DOHH2 (cell line): ENCODE measurements at regions not wholly inside any gene's neighbourhood (a gene's known extent, or its start where the extent isn't known, plus 50 kb on each side); places are given as distances from the start of the nearest gene placed in this dataset.

ENCODE experiments used
- H3F3A ChIP-seq: fragments of 200-600 bp; sonication (generic), shearing (Covaris generic); 2 replicates; pipeline ENCODE4 v1.6.0; 2016; ENCODE audit warnings: antibody characterized with exemption, mild to moderate bottlenecking; ENCODE audit not compliant: control insufficient read depth, insufficient read depth
- H3K27ac ChIP-seq: fragments of 200-600 bp; sonication (generic); 2 replicates; pipeline ENCODE4 v1.5.1; 2014; ENCODE audit warnings: low read depth, mild to moderate bottlenecking, low read length, moderate library complexity
- H3K27me3 ChIP-seq: fragments of 200-600 bp; sonication (generic); 2 replicates; pipeline ENCODE4 v1.6.1; 2014; ENCODE audit warnings: mild to moderate bottlenecking, low read length, mixed read lengths; ENCODE audit not compliant: control insufficient read depth
- H3K36me3 ChIP-seq: fragments of 200-600 bp; sonication (generic); 2 replicates; pipeline ENCODE4 v1.6.1; 2014; ENCODE audit warnings: mild to moderate bottlenecking, low read length, moderate library complexity, mixed read lengths; ENCODE audit not compliant: control insufficient read depth
- H3K4me1 ChIP-seq: fragments of 200-600 bp; sonication (generic); 2 replicates; pipeline ENCODE4 v1.6.1; 2014; ENCODE audit warnings: mild to moderate bottlenecking, low read length, mixed read lengths; ENCODE audit not compliant: control insufficient read depth
- H3K4me2 ChIP-seq: fragments of 200-600 bp; sonication (generic); 2 replicates; pipeline ENCODE4 v1.6.0; 2014; ENCODE audit warnings: mild to moderate bottlenecking, low read length, moderate library complexity
- H3K4me3 ChIP-seq: fragments of 200-600 bp; sonication (generic); 2 replicates; pipeline ENCODE4 v1.5.1; 2014; ENCODE audit warnings: mild to moderate bottlenecking, low read length, mixed read lengths
- H3K79me2 ChIP-seq: fragments of 200-600 bp; sonication (generic); 2 replicates; pipeline ENCODE4 v1.6.1; 2014; ENCODE audit warnings: mild to moderate bottlenecking, low read length, mixed read lengths; ENCODE audit not compliant: control insufficient read depth
- H3K9me2 ChIP-seq: fragments of 200-600 bp; sonication (generic); replicated peaks from 2 replicates; pipeline ENCODE4 v1.6.1; 2014; ENCODE audit warnings: mild to moderate bottlenecking, low read length, mixed read lengths; ENCODE audit not compliant: control insufficient read depth
- H3K9me3 ChIP-seq: fragments of 200-600 bp; sonication (generic); 2 replicates; pipeline ENCODE4 v1.6.1; 2014; ENCODE audit warnings: antibody characterized with exemption, low read length, mixed read lengths; ENCODE audit not compliant: control insufficient read depth, insufficient read depth
- H4K20me1 ChIP-seq: fragments of 200-600 bp; sonication (generic); 2 replicates; pipeline ENCODE4 v1.6.0; 2014; ENCODE audit warnings: low read depth, mild to moderate bottlenecking, antibody characterized with exemption, low read length, moderate library complexity; ENCODE audit not compliant: control insufficient read depth, insufficient read depth
- CTCF ChIP-seq: fragments of 200-600 bp; sonication (generic); IDR thresholded peaks from one replicate; pipeline ENCODE4 v1.5.1; 2014; ENCODE audit warnings: antibody characterized with exemption, mild to moderate bottlenecking, low read depth, low read length; ENCODE audit not compliant: poor library complexity, severe bottlenecking
- EZH2phosphoT487 ChIP-seq: fragments of 200-600 bp; sonication (generic); IDR thresholded peaks from 2 replicates; pipeline ENCODE4 v1.6.1; 2017; ENCODE audit warnings: borderline replicate concordance, mild to moderate bottlenecking, antibody characterized with exemption, low read length, moderate library complexity, mixed read lengths

- peaks cover 32% of the 10 kb centered on the region for H3F3A ChIP-seq
- H3K4me2 ChIP-seq: peak overlapping the region; percentile 60
- H3K36me3 ChIP-seq: no peaks in the 10 kb centered on the region
- no peak for TF ChIP-seq CTCF
- TF ChIP-seq EZH2phosphoT487: no peak
- no peaks in the 10 kb centered on the region for H3K9me2 ChIP-seq
- H3K9me3 ChIP-seq: peaks cover 15% of the 10 kb centered on the region
- H3K79me2 ChIP-seq: no peaks in the 10 kb centered on the region
- peak overlapping the region; percentile 70 for H3K27ac ChIP-seq
- peaks cover 34% of the 10 kb centered on the region for H3K27me3 ChIP-seq
- peak overlapping the region; percentile 46; the same call in 1 of the 2 replicates for H3K4me3 ChIP-seq
- peaks cover 90% of the 10 kb centered on the region for H3K4me1 ChIP-seq
- no peaks in the 10 kb centered on the region for H4K20me1 ChIP-seq
Observed at GRCh38 chr2:136210822-136211221, 92.9 kb upstream of the CXCR4 start.

DNA sequence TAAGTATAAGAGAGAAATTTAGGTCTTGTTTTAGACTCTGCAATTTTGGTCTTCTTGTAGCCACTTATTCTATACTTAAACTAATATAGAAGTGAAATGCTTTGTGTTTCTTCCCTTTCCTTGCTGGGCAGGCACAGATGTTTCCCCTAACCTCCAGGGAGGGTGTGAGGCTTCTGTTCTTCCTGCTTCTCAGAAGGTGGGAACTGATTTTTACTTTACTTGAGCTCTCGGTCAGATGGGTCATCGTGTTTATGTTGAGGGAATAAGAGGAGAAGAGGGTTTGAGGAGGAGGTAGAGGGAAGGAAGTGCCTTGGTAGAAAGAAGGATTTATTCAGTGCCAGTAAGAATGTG lies 92.5 kb upstream of the CXCR4 start:
- Histone ChIP-seq H3K27ac (peak overlapping the region; percentile 70), H3K9me3 (peaks cover 15% of the 10 kb centered on the region), H3K4me2 (peak overlapping the region; percentile 60), H3K79me2 (no peaks in the 10 kb centered on the region), H4K20me1 (no peaks in the 10 kb centered on the region), H3K27me3 (peaks cover 30% of the 10 kb centered on the region), H3K4me1 (peaks cover 94% of the 10 kb centered on the region), H3F3A (peaks cover 32% of the 10 kb centered on the region), H3K9me2 (no peaks in the 10 kb centered on the region), H3K4me3 (peak overlapping the region; percentile 46), H3K36me3 (no peaks in the 10 kb centered on the region)
- TF ChIP-seq CTCF (no peak), EZH2phosphoT487 (no peak)

GRCh38 chr2:136209561-136210454 lies 91.9 kb upstream of the CXCR4 start:
- Histone ChIP-seq H4K20me1 (no peaks in the 10 kb centered on the region), H3K9me2 (no peaks in the 10 kb centered on the region), H3K4me1 (peaks cover 100% of the 10 kb centered on the region), H3K27me3 (peaks cover 25% of the 10 kb centered on the region), H3K9me3 (peaks cover 15% of the 10 kb centered on the region), H3K36me3 (no peaks in the 10 kb centered on the region), H3K79me2 (no peaks in the 10 kb centered on the region), H3K4me2 (peak overlapping the region; percentile 60), H3K27ac (peak overlapping the region; percentile 70), H3K4me3 (peak overlapping the region; percentile 46), H3F3A (peaks cover 32% of the 10 kb centered on the region)
- no peak for TF ChIP-seq EZH2phosphoT487
- TF ChIP-seq CTCF: no peak
